NCI-H82 (cell line): ENCODE measurements at regions not wholly inside any gene's neighbourhood (a gene's known extent, or its start where the extent isn't known, plus 50 kb on each side); places are given as distances from the start of the nearest gene placed in this dataset.

Experiments used
- DNase-seq: peaks from one replicate; lab custom pipeline; 2025; lab: John Stamatoyannopoulos, UW

- no peak for DNase-seq
These were observed 237.2 kb downstream of the SPATA18 start for GRCh38 chr4:52288212-52288855.

- no peak for DNase-seq
These were observed 239.4 kb downstream of the SPATA18 start for GRCh38 chr4:52290466-52290865.

- no peak for DNase-seq
These were observed 241.1 kb downstream of the SPATA18 start for GRCh38 chr4:52292245-52292644.

GRCh38 chr4:52296341-52296740 lies 245.2 kb downstream of the SPATA18 start:
- DNase-seq = no peak

GRCh38 chr4:52298444-52298843 lies 247.3 kb downstream of the SPATA18 start:
- no peak for DNase-seq

- DNase-seq = no peak
These were observed 248.0 kb downstream of the SPATA18 start for GRCh38 chr4:52299120-52299519.

- DNase-seq = no peak
These were observed 260.5 kb downstream of the SPATA18 start for GRCh38 chr4:52311464-52312125.

GRCh38 chr4:52312722-52313121 lies 261.6 kb downstream of the SPATA18 start:
- DNase-seq = no peak

- no peak for DNase-seq
These were observed 266.3 kb downstream of the SPATA18 start for GRCh38 chr4:52317361-52317879.

GRCh38 chr4:52317981-52318380 lies 266.9 kb downstream of the SPATA18 start:
- DNase-seq = no peak

- DNase-seq = no peak
These were observed 278.8 kb downstream of the SPATA18 start for GRCh38 chr4:52329894-52330293.

- no peak for DNase-seq
These were observed 292.5 kb downstream of the SPATA18 start for GRCh38 chr4:52343595-52343994.

GRCh38 chr4:52350926-52351325 lies 299.8 kb downstream of the SPATA18 start:
- DNase-seq = no peak

GRCh38 chr4:52358366-52358765 lies 300.7 kb downstream of the USP46 start:
- no peak for DNase-seq

- no peak for DNase-seq
These were observed 300.2 kb downstream of the USP46 start for GRCh38 chr4:52358883-52359321.

GRCh38 chr4:52366191-52366590 lies 292.9 kb downstream of the USP46 start:
- no peak for DNase-seq

- no peak for DNase-seq
These were observed 292.5 kb downstream of the USP46 start for GRCh38 chr4:52366621-52367020.

- no peak for DNase-seq
These were observed 291.7 kb downstream of the USP46 start for GRCh38 chr4:52367282-52367830.

- DNase-seq = no peak
These were observed 290.2 kb downstream of the USP46 start for GRCh38 chr4:52368895-52369294.

- no peak for DNase-seq
These were observed 289.5 kb downstream of the USP46 start for GRCh38 chr4:52369649-52370048.

GRCh38 chr4:52370576-52370975 lies 288.5 kb downstream of the USP46 start:
- DNase-seq = no peak

- DNase-seq = no peak
These were observed 287.3 kb downstream of the USP46 start for GRCh38 chr4:52371841-52372240.

- DNase-seq = no peak
These were observed 286.8 kb downstream of the USP46 start for GRCh38 chr4:52372269-52372668.
